ENCODE measurements at regions not wholly inside any gene's neighbourhood (a gene's known extent, or its start where the extent isn't known, plus 50 kb on each side); places are given as distances from the start of the nearest gene placed in this dataset.

DNA sequence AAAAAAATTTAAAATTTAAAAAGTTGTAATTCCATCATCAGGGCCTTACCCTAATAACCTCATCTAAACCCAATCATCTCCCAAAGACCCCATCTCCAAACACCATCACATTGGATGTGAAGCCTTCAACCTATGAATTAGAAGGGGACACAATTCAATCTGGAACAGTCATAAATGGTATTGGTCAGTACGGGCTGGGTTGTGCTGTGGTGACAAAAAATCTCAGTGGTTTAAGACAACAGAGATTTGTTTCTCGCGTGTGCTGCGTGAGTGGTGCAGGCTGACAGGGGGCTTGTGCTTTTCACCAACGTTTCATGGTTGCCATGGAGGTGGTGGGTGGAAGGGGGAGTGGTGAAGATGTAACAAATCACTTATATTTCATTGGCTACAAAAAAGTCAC is 174.5 kb downstream of the INHBB start:
- DNase-seq, result no peak

DNA sequence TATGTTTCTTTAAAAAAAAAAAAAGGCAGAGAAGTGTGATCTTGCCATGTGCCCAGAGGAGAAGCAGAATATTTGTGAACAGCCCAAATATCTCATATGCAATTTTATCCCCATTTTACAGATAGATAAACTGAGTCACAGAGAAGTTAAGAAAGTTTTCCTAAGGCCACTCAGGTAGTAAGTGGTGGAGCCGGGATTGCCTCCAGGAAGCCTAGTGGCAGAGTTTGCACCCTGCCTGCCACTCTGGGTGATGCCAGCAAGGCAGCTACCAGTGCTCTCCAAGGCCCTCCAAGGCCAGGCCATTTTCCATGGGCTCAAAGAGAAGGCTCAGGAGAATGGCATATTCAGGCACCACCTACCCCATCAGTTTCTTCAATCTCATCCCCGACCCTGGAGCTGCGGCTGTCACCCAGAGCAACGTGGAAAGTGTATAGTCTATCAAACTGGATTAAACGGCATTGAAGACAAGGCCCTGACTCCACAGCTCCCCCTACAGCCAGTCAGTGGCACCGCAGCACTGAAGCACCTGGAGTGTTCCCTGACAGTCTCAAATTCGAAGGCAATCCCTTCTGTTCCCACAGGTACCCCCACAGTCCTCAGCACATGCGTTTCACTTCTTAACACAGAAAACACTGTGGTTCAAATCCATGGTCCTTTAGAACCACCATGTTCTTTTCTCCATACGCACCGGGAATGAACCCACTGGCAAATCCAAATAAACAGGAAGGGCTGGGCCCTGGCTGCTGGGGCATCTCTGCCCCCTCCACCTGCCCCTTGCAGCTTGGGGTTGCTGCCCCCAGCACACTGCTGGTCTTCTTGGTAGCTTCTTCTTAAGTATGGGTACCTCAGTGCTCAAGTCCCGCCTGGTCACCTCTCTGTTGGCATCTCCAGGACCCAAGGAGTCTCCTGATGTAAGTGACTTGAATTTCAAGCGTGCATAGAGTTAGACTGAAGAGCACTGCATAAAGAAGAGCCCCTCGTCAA is 175.3 kb downstream of the INHBB start:
- no peak for DNase-seq

GRCh38 chr2:120522151-120522751 is 176.3 kb downstream of the INHBB start:
- DNase-seq, result no peak

- no peak for DNase-seq
These were observed 177.8 kb downstream of the INHBB start for GRCh38 chr2:120523766-120524165.

DNA sequence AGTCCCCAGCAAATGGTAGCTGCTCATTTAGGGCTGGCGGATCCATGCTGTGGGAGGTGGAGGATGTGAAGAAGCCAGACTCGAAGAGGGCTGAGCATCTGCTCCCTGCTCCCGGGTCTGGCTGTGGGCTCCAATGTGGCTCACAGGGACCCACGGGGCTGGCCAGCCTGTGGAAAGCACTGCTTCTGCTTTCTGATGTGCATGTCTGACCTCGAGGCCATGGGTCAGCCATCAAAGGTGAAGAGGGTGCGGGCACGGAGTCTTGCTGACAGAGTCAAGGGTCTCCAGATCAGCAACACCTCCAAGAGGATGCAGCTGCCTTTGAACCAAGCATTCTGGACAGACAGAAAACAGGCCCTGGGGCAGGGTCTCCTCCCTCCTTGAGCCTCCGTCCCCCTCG is 178.2 kb downstream of the INHBB start:
- DNase-seq, result no peak

GRCh38 chr2:120525056-120526046 is 179.4 kb downstream of the INHBB start:
- DNase-seq, result no peak

DNA sequence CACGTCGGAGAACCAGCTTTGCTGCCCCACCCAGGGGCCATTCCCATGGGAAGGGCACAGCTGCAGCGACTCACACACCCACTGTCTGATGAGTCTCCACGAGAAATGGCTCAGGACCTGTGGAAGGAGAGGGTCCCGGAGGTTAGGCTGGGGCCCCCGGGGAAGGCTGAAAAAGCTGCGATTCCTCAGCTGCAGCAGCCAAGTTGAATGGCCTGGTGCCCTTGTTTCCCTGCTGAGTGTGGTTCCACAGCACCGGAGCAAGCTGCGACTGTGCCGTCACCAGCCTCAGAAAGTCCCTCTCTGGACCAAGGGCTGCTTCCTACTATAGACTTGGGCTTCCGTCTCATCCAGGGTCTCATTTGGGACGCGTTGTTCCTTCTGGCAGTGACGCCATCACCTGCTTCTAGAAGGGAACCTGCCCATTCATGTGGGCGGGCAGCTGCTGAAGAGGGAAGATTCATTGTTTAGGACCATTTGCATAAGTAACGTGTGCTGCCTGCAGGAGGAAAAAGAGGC is 180.2 kb downstream of the INHBB start:
- no peak for DNase-seq

DNA sequence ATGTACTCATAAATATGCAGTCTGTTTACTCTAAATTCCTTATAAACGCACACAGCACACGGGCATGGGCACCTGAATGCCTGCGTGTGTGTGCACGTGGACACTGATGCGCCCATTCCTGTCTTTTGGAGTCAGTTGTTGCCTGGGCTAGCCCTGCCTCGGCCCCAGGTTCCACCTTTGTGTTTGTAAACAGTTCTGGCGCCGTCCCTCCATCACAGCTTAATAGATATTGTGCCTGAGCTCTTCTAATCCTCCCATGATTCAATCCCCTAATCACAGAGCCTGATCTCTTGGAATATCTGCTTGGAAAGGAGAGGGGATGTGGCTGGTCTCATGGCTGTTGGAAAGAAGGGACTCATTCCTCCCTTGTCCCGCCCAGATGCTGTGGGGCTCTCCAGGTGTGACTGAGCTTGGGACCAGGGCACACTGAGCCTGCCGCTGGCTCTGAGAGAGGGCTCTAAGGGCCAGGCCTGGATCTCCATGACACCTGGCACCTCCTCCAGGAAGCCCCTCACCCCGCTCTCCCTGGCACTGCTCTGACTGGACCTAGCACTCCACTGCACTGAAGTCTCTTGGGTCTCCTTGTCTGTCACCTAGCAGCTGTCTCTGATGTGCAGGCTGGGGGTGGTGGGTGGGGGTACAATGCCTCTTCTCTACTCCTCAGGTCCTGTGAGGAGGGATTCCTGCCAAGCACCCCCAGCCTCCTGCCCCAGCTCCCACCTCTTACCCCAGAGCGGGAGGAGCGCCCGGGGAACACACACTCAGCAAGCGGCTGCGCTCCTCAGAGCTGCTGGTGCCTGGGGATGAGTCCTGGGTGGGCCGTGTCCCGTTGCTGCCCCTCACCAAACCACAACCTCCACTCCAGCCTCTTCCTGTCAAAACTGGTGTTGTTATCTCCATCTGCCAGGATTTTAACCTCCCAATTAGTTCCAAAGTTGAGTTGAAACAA is 181.3 kb downstream of the INHBB start:
- no peak for DNase-seq

GRCh38 chr2:120528051-120528692 is 182.2 kb downstream of the INHBB start:
- no peak for DNase-seq

DNA sequence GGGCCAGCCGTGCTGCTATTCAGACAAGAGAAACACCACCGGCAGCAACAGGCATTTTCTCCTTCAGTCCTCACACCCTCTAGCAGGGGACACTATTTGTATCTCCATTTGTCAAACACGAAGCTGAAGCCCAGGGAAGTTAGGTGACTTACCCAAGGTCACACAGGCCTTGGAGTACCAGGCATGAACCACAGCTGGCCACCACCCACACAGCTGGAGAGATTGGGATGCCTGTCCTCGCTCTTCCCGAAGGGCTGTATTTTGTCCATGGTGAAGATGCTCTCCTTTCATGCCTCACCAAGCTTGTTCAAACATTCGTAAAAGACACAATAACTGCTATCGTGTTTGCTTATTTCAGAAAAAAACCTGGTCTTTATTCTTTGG is 182.7 kb downstream of the INHBB start:
- DNase-seq, result no peak

GRCh38 chr2:120530781-120531180 is 184.8 kb downstream of the INHBB start:
- DNase-seq, result no peak

DNA sequence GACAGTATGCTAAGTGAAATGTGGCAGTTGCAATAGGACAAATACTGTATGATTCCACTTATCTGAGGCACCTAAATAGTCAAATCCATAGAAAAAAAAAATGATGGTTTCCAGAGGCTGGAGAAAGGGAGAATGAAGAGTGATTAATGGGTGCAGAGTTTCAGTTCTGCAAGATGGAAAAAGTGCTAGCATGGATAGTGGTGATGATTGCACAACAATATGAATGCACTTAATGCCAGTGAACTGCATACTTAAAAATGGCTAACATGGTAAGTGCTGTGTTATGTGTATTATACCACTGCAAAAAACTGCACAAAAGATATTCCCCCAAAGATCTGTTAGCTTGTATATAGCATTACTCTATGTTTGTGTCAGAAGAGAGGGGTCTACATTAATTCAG is 185.4 kb downstream of the INHBB start:
- DNase-seq, result no peak

GRCh38 chr2:120531863-120532600 is 186.1 kb downstream of the INHBB start:
- no peak for DNase-seq

- no peak for DNase-seq
These were observed 187.7 kb downstream of the INHBB start for GRCh38 chr2:120533625-120534024.

GRCh38 chr2:120534457-120534856 is 188.5 kb downstream of the INHBB start:
- no peak for DNase-seq

- no peak for DNase-seq
These were observed 189.1 kb downstream of the INHBB start for GRCh38 chr2:120535081-120535480.

GRCh38 chr2:120536141-120536540 is 190.2 kb downstream of the INHBB start:
- no peak for DNase-seq

DNA sequence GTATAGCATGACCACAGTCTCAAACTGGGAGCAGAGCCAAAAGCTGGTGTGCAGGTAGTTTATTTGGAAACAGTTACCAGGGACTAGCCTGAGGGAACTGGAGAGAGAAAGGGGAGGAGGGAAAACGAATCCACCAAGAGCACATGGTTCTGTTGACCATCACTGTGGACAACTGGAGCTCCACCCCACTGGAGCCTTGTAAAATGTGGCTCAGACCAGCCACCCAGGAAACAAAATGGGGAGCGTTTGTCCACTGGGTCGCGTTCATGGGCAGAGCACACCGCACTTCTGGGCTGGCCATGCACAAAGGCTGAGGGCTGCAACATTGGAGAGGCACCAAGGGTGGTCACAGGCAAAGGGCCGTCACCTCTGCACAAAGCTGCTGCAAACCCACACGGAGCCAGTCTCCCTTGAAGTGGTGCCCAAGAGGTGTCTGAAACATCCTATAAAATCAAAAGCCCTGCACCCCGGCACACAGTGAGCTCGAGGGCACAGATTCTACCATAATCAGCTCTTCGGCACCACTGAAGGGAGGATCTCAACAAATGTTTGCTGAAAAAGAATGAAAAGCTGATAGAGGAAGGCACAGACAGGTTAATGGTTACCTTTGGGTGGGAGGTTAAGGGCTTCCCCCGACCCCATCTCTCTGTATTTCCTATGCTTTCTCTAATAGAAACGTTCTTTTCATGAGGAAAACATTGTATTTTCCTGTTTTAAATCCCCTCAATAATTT is 192.9 kb downstream of the INHBB start:
- no peak for DNase-seq

DNA sequence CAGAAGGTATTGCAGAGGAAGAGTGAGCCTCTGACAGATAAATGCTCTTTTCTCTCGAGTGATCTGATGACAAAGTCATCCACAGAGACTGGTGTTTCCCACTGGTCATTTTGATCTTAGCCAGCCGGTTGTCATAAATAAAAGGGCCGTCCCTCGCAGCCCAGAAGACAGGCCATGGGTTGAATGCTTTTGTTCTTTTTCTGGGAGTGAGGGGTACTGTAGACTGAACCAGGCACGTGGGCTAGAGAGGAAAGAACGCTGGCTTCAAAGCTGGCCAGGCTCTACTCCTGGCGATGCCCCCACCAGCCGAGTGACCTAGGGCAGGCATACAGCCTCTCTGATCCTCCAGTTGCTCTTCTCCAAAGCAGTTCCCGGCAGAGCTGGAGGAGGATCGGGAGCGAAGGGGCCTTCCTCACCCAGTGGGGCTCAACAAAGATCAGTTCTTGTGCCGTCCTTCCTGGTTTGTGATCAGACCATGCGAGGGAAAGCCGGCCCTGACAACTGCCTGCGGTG is 193.5 kb downstream of the INHBB start:
- no peak for DNase-seq

Data from right hindlimb (tissue), 1 donor.